HepG2 (cell line): ENCODE measurements at regions not wholly inside any gene's neighbourhood (a gene's known extent, or its start where the extent isn't known, plus 50 kb on each side); places are given as distances from the start of the nearest gene placed in this dataset.

ENCODE experiments used
- KLF6 ChIP-seq: IDR thresholded peaks from 2 replicates; pipeline ENCODE4 v1.8.0; 2016; ENCODE audit warnings: missing biosample characterization, missing genetic modification reagents
- TAF15 ChIP-seq: fragments of 200-400 bp; formaldehyde crosslinking; IDR thresholded peaks from one replicate; pipeline ENCODE4 v1.6.1; 2018; ENCODE audit warnings: mild to moderate bottlenecking, low read depth, low read length; ENCODE audit not compliant: poor library complexity, severe bottlenecking

- TF ChIP-seq TAF15, result no peak
- no peak for TF ChIP-seq KLF6 (CRISPR knock-in tag)
Observed at GRCh38 chr2:239608723-239609122, 207.9 kb upstream of the HDAC4 start.
